ENCODE measurements at regions not wholly inside any gene's neighbourhood (a gene's known extent, or its start where the extent isn't known, plus 50 kb on each side); places are given as distances from the start of the nearest gene placed in this dataset.

DNA sequence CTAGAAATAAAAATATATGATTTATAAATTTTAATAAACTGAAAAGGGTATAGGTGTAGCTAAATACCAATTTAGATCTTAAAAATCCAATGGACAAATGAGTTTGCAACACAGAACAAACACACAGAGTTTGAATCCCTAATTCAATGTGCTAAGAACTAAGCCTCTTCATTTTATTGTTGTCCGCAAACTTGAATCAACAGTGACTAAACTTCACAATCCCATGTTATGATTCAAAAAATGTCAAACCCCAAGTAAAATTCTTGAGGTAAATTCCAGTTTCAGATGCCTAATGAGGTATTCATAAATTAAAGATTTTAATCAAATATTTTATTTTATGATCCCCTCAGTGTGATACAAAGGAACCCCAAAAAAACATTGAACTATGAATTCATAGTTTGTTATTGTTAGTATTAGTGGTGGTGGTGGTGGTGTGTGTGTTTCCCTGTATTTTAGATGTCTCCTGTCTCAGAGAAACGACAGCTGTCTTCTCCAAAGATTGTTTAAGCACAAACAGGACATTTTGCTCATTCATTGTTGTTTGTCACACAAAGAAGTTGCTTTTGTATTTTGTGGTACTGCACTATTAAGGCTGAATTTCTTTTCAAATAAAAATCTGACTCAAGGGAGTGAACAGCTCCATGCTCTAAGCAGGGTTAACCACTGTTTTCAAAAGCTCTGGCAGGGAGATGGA is 259.8 kb downstream of the OSR1 start:
- TF ChIP-seq ZNF75D (CRISPR knock-in tag; IDR thresholded peaks at IDR 0.05; ENCODE audit: borderline replicate concordance) (no peak), ZNF326 (CRISPR knock-in tag; IDR thresholded peaks at IDR 0.05; ENCODE audit: borderline replicate concordance) (no peak), USF2 (IDR thresholded peaks at IDR 0.05; ENCODE audit: low read depth, low read length) (no peak), USF2 (CRISPR knock-in tag; IDR thresholded peaks at IDR 0.05; ENCODE audit: borderline replicate concordance) (no peak), NR2C2 (CRISPR knock-in tag; IDR thresholded peaks at IDR 0.05; ENCODE audit: borderline replicate concordance) (no peak), BCL6 (CRISPR knock-in tag; IDR thresholded peaks at IDR 0.05) (no peak), ZBTB2 (CRISPR knock-in tag; IDR thresholded peaks at IDR 0.05; ENCODE audit: low read depth) (no peak), ZNF609 (CRISPR knock-in tag; IDR thresholded peaks at IDR 0.05; ENCODE audit: borderline replicate concordance) (no peak), ATM (IDR thresholded peaks at IDR 0.05; ENCODE audit: borderline replicate concordance) (no peak), ATF6 (CRISPR knock-in tag; conservative IDR thresholded peaks at IDR 0.05) (no peak), YY1 (IDR thresholded peaks at IDR 0.05; ENCODE audit: insufficient read depth, insufficient replicate concordance, low read depth, low read length) (no peak), ZNF263 (CRISPR knock-in tag; IDR thresholded peaks at IDR 0.05) (no peak)
